SH-SY5Y (cell line): ENCODE measurements at regions not wholly inside any gene's neighbourhood (a gene's known extent, or its start where the extent isn't known, plus 50 kb on each side); places are given as distances from the start of the nearest gene placed in this dataset.

Experiments
- GATA2 ChIP-seq: IDR thresholded peaks from 2 replicates; pipeline ENCODE4 v1.6.1; 2011; ENCODE audit warnings: mild to moderate bottlenecking, low read depth, low read length
- GATA3 ChIP-seq: IDR thresholded peaks from 2 replicates; pipeline ENCODE4 v1.6.1; 2011; ENCODE audit warnings: low read depth, mild to moderate bottlenecking, low read length, moderate library complexity

DNA sequence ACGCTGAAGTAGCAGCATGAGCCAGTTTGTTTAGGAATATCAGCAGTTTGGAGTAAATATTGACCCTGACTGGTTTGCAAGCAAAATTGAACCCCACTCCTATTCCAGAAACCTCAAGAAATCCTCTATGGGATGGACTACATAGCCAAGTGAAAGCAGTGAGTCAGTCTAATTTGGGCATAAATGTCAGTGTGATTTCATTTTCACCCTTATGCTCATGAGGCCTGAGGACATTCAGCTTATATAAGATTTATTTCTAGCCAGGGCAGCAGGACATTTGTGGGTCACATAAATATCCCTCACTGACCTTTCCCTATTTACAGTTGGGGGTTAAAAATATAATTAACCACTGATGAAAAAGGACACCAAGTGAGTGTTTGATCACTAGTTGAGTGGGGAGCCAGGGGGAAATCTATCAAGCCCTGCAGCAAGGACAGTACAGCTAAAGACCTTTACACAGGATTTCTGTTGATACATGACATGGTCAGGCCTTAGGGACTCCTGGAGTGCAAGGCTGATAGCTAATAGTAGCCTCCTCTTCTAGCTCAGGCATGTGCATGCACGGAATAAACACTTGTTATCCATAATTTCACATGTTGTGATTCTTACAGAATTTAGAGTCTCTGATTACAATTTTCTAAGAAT is 996.9 kb upstream of the GRIA3 start:
- no peak for TF ChIP-seq GATA3
- TF ChIP-seq GATA2, result no peak
